SK-N-SH treated with all-trans-retinoic acid at 6 μM for 48 hours (cell line): ENCODE measurements at regions not wholly inside any gene's neighbourhood (a gene's known extent, or its start where the extent isn't known, plus 50 kb on each side); places are given as distances from the start of the nearest gene placed in this dataset.

Experiments
- CSDC2 ChIP-seq: fragments of 250-450 bp; sonication (Bioruptor Pico); IDR thresholded peaks from 2 replicates; pipeline ENCODE4 v1.5.0; 2020; ENCODE audit warnings: mild to moderate bottlenecking, moderate library complexity
- ZC3H10 ChIP-seq: fragments of 250-450 bp; sonication (Bioruptor Pico); IDR thresholded peaks from 2 replicates; pipeline ENCODE4 v1.5.1; 2021; ENCODE audit warnings: mild to moderate bottlenecking, moderate library complexity

GRCh38 chr21:38626306-38626705 lies 128.0 kb upstream of the ERG start:
- no peak for TF ChIP-seq CSDC2 (CRISPR knock-in tag)
- no peak for TF ChIP-seq ZC3H10 (CRISPR knock-in tag)
